H9 (cell line): ENCODE measurements at regions not wholly inside any gene's neighbourhood (a gene's known extent, or its start where the extent isn't known, plus 50 kb on each side); places are given as distances from the start of the nearest gene placed in this dataset.

Experiments
- DNase-seq: peaks from one replicate; pipeline ENCODE4 v3.0.0-alpha.2; 2017
- H2AFZ ChIP-seq: one replicate; pipeline ENCODE4 v1.6.1; 2013; ENCODE audit warnings: mild to moderate bottlenecking, low read length, control low read depth, moderate library complexity
- H2AK5ac ChIP-seq: 2 replicates; pipeline ENCODE4 v1.6.1; 2013; ENCODE audit warnings: low read length, control low read depth, mixed read lengths; ENCODE audit not compliant: insufficient read length
- H2BK120ac ChIP-seq: one replicate; pipeline ENCODE4 v1.6.1; 2013; ENCODE audit warnings: low read depth, mild to moderate bottlenecking, low read length, control low read depth, inconsistent platforms; ENCODE audit not compliant: poor library complexity, severe bottlenecking
- H2BK12ac ChIP-seq: 2 replicates; pipeline ENCODE4 v1.6.1; 2013; ENCODE audit warnings: low read length, control low read depth, mixed read lengths, low read depth; ENCODE audit not compliant: insufficient read length
- H2BK15ac ChIP-seq: 2 replicates; pipeline ENCODE4 v1.6.1; 2013; ENCODE audit warnings: low read depth, low read length, control low read depth
- H2BK20ac ChIP-seq: one replicate; pipeline ENCODE4 v1.6.1; 2013; ENCODE audit warnings: low read depth, mild to moderate bottlenecking, low read length, control low read depth, inconsistent platforms; ENCODE audit not compliant: poor library complexity, severe bottlenecking
- H2BK5ac ChIP-seq: 2 replicates; pipeline ENCODE4 v1.6.1; 2013; ENCODE audit warnings: low read length, control low read depth, mixed read lengths; ENCODE audit not compliant: insufficient read length
- H3K14ac ChIP-seq: 2 replicates; pipeline ENCODE4 v1.6.1; 2013; ENCODE audit warnings: low read length, control low read depth; ENCODE audit not compliant: insufficient read depth
- H3K18ac ChIP-seq: 2 replicates; pipeline ENCODE4 v1.6.1; 2013; ENCODE audit warnings: low read depth, mild to moderate bottlenecking, mixed read lengths, low read length, control low read depth; ENCODE audit not compliant: insufficient read length
- H3K23ac ChIP-seq: 2 replicates; pipeline ENCODE4 v1.6.1; 2013; ENCODE audit warnings: low read length, control low read depth, mixed read lengths, low read depth; ENCODE audit not compliant: insufficient read length
- H3K23me2 ChIP-seq: 2 replicates; pipeline ENCODE4 v1.6.1; 2013; ENCODE audit warnings: low read depth, mild to moderate bottlenecking, mixed read lengths, low read length, control low read depth; ENCODE audit not compliant: insufficient read length, poor library complexity, severe bottlenecking
- H3K27ac ChIP-seq: 2 replicates; pipeline ENCODE4 v1.5.1; 2013; ENCODE audit warnings: low read length, control low read depth, mixed read lengths, low read depth; ENCODE audit not compliant: insufficient read length
- H3K27me3 ChIP-seq: 2 replicates; pipeline ENCODE4 v1.6.1; 2013; ENCODE audit warnings: low read length, control low read depth, inconsistent platforms; ENCODE audit not compliant: insufficient read depth
- H3K4ac ChIP-seq: 2 replicates; pipeline ENCODE4 v1.6.1; 2013; ENCODE audit warnings: low read depth, mild to moderate bottlenecking, control low read depth, inconsistent platforms, low read length, moderate library complexity
- H3K4me1 ChIP-seq: 2 replicates; pipeline ENCODE4 v1.6.1; 2013; ENCODE audit warnings: low read length, control low read depth, inconsistent platforms; ENCODE audit not compliant: insufficient read depth
- H3K4me2 ChIP-seq: 2 replicates; pipeline ENCODE4 v1.6.1; 2013; ENCODE audit warnings: low read length, control low read depth, mixed read lengths; ENCODE audit not compliant: insufficient read length, insufficient read depth
- H3K56ac ChIP-seq: 2 replicates; pipeline ENCODE4 v1.6.1; 2013; ENCODE audit warnings: low read depth, mild to moderate bottlenecking, mixed read lengths, low read length, control low read depth; ENCODE audit not compliant: insufficient read length
- H3K79me1 ChIP-seq: 2 replicates; pipeline ENCODE4 v1.6.1; 2013; ENCODE audit warnings: low read depth, mild to moderate bottlenecking, moderate library complexity, low read length, control low read depth, inconsistent platforms; ENCODE audit not compliant: insufficient read depth, poor library complexity, severe bottlenecking
- H3K79me2 ChIP-seq: 2 replicates; pipeline ENCODE4 v1.6.1; 2013; ENCODE audit warnings: low read length, control low read depth, inconsistent platforms; ENCODE audit not compliant: insufficient read depth
- H3K9ac ChIP-seq: 2 replicates; pipeline ENCODE4 v1.6.1; 2013; ENCODE audit warnings: low read length, control low read depth, mixed read lengths; ENCODE audit not compliant: insufficient read length; ENCODE audit errors: extremely low read depth
- H3K9me3 ChIP-seq: one replicate; pipeline ENCODE4 v1.6.1; 2013; ENCODE audit warnings: low read depth, low read length, inconsistent platforms; ENCODE audit not compliant: control insufficient read depth
- H3T11ph ChIP-seq: one replicate; pipeline ENCODE4 v1.6.1; 2013; ENCODE audit warnings: mild to moderate bottlenecking, low read length, control low read depth, inconsistent platforms
- H4K20me1 ChIP-seq: one replicate; pipeline ENCODE4 v1.6.1; 2013; ENCODE audit not compliant: control insufficient read depth, insufficient read length, insufficient read depth
- H4K5ac ChIP-seq: 2 replicates; pipeline ENCODE4 v1.6.1; 2013; ENCODE audit warnings: low read depth, mild to moderate bottlenecking, mixed read lengths, low read length, control low read depth; ENCODE audit not compliant: insufficient read length
- H4K8ac ChIP-seq: replicated peaks from 2 replicates; pipeline ENCODE4 v1.6.1; 2013; ENCODE audit warnings: low read length, control low read depth, mixed read lengths, low read depth; ENCODE audit not compliant: insufficient read length
- H4K91ac ChIP-seq: 2 replicates; pipeline ENCODE4 v1.6.1; 2013; ENCODE audit warnings: low read depth, mild to moderate bottlenecking, moderate library complexity, mixed read lengths, low read length, control low read depth; ENCODE audit not compliant: insufficient read length
- H3K27ac Mint-ChIP-seq, 3 experiments: 2 replicates in 2 of 3; 3 replicates in 1 of 3; pipeline ENCODE4 v1.8.0; 2020 to 2021; ENCODE audit warnings: mixed read lengths in 3 of 3, mild to moderate bottlenecking in 1 of 3, moderate library complexity in 1 of 3
- H3K27me3 Mint-ChIP-seq: 2 replicates; pipeline ENCODE4 v1.8.0; 2021; ENCODE audit warnings: low read depth, mild to moderate bottlenecking, moderate library complexity, mixed read lengths
- H3K36me3 Mint-ChIP-seq, 3 experiments: 2 replicates in 2 of 3; 3 replicates in 1 of 3; pipeline ENCODE4 v1.8.0; 2020 to 2021; ENCODE audit warnings: low read depth in 3 of 3, mixed read lengths in 3 of 3; ENCODE audit not compliant: insufficient read depth in 1 of 3
- H3K4me1 Mint-ChIP-seq, 2 experiments: 2 replicates each; pipeline ENCODE4 v1.8.0; 2020; ENCODE audit warnings: mixed read lengths in 2 of 2
- H3K4me3 Mint-ChIP-seq, 2 experiments: 2 replicates in 1 of 2; 3 replicates in 1 of 2; pipeline ENCODE4 v1.8.0; 2020 to 2021; ENCODE audit warnings: mild to moderate bottlenecking in 2 of 2, mixed read lengths in 2 of 2, moderate library complexity in 1 of 2
- H3K9me3 Mint-ChIP-seq, 2 experiments: 2 replicates in 1 of 2; 3 replicates in 1 of 2; pipeline ENCODE4 v1.8.0; 2020; ENCODE audit warnings: mild to moderate bottlenecking in 2 of 2, mixed read lengths in 2 of 2, moderate library complexity in 1 of 2
- WGBS: extraction: QIAGEN DNeasy Blood & Tissue Kit; methylation state at CpG from one replicate; pipeline ENCODE4 v1.1.7; 2013; ENCODE audit warnings: missing lambda C conversion rate, low lambda C conversion rate, mixed read lengths; ENCODE audit not compliant: insufficient read length; ENCODE audit errors: extremely low coverage; 5-methylcytosine and 5-hydroxymethylcytosine counted together
- TF ChIP-seq, protein P1 (sequence below): fragments of 200-600 bp; sonication (generic); conservative IDR thresholded peaks from 3 replicates; pipeline ENCODE4 v1.8.0; 2021; ENCODE audit warnings: antibody characterized with exemption, mild to moderate bottlenecking

DNA sequence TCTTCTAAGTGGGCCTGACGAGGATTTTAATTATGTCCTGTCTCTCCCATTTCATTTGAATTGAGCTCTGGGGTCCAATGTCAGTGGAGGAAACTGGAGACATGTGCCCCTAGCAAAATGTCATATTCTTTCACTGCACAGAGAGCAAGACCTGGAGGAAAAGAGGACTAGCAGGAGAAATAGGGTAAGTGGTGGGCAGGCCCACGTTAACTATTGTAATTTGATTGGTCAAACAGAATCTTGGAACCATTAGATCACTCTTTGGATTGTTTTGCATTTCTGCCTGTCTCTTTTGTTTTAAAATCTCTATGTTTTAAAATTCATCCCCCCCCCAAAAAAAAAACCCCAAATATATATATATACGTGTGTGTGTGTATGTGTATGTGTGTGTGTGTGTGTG is 113.9 kb upstream of the PELI2 start:
- H2AFZ ChIP-seq, result no peak overlapping the region

More for the DNA sequence above, 113.9 kb upstream of the PELI2 start:
- Histone ChIP-seq H2BK15ac (no peak overlapping the region), H3K4me1 (no peaks in the 10 kb centered on the region; the same call in 1 of the 2 replicates), H3K79me1 (no peaks in the 10 kb centered on the region), H3K4ac (no peak overlapping the region), H3K14ac (no peak overlapping the region), H4K8ac (no peak overlapping the region), H3K79me2 (no peaks in the 10 kb centered on the region), H4K91ac (no peak overlapping the region), H2BK20ac (no peak overlapping the region), H3K27ac (no peak overlapping the region), H2AK5ac (no peak overlapping the region), H3K9me3 (no peaks in the 10 kb centered on the region), H2BK12ac (no peak overlapping the region), H3K23ac (no peak overlapping the region), H4K20me1 (no peaks in the 10 kb centered on the region), H2BK120ac (no peak overlapping the region), H3T11ph (no peak overlapping the region), H4K5ac (no peak overlapping the region), H3K27me3 (peaks cover 3% of the 10 kb centered on the region; the same call in 1 of the 2 replicates), H3K4me2 (no peak overlapping the region), H2BK5ac (no peak overlapping the region), H3K9ac (no peak overlapping the region), H3K18ac (no peak overlapping the region), H3K56ac (no peak overlapping the region), H3K23me2 (no peaks in the 10 kb centered on the region)
- Mint-ChIP-seq H3K4me3 (no peak overlapping the region), H3K36me3 (peaks cover 4 to 18% (median 5%) of the 10 kb centered on the region in 3 experiments; a peak in 4 of 7 replicates), H3K4me1 (peaks cover 31 to 33% of the 10 kb centered on the region in 2 experiments), H3K9me3 (peaks cover 20 to 25% of the 10 kb centered on the region in 2 experiments), H3K27ac (peak overlapping the region in 1 of 3 experiments; percentile 88; a peak in 2 of 7 replicates), H3K27me3 (peaks cover 1% of the 10 kb centered on the region; the same call in 1 of the 2 replicates)
- TF ChIP-seq, protein P1, sequence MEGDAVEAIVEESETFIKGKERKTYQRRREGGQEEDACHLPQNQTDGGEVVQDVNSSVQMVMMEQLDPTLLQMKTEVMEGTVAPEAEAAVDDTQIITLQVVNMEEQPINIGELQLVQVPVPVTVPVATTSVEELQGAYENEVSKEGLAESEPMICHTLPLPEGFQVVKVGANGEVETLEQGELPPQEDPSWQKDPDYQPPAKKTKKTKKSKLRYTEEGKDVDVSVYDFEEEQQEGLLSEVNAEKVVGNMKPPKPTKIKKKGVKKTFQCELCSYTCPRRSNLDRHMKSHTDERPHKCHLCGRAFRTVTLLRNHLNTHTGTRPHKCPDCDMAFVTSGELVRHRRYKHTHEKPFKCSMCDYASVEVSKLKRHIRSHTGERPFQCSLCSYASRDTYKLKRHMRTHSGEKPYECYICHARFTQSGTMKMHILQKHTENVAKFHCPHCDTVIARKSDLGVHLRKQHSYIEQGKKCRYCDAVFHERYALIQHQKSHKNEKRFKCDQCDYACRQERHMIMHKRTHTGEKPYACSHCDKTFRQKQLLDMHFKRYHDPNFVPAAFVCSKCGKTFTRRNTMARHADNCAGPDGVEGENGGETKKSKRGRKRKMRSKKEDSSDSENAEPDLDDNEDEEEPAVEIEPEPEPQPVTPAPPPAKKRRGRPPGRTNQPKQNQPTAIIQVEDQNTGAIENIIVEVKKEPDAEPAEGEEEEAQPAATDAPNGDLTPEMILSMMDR, result no peak
- DNase-seq, result no peak
- no CpG with 5 or more reads among the region's 3 CpGs for WGBS
